ENCODE measurements at regions not wholly inside any gene's neighbourhood (a gene's known extent, or its start where the extent isn't known, plus 50 kb on each side); places are given as distances from the start of the nearest gene placed in this dataset.
A peak's percentile ranks its signal among the peaks of the same experiment; 100 is the strongest.

DNA sequence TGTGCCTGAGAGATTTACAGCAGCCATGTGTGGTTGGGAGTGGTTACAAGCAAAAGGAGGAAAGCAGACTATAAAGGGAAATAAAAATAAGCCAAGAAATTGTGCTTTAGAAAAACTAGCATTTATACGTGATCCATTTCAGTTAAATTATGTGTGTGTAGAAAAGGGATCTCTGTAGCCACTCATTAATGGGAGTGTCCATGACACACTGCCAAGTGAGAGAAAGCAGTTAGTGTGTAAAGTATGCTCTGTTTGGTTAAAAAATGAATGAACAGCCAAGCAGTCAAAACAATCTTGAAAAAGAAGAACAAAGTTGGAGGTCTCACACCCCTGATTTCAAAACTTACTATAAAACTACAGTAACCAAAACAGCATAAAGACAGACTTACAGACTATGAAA lies 67.9 kb upstream of the GGTLC1 start:
- Mint-ChIP-seq H3K27ac (no peak overlapping the region), H3K4me1 (no peaks in the 10 kb centered on the region), H3K27me3 (no peaks in the 10 kb centered on the region), H3K36me3 (no peaks in the 10 kb centered on the region), H3K4me3 (no peak overlapping the region), H3K9me3 (no peaks in the 10 kb centered on the region)
- ATAC-seq = no peak

DNA sequence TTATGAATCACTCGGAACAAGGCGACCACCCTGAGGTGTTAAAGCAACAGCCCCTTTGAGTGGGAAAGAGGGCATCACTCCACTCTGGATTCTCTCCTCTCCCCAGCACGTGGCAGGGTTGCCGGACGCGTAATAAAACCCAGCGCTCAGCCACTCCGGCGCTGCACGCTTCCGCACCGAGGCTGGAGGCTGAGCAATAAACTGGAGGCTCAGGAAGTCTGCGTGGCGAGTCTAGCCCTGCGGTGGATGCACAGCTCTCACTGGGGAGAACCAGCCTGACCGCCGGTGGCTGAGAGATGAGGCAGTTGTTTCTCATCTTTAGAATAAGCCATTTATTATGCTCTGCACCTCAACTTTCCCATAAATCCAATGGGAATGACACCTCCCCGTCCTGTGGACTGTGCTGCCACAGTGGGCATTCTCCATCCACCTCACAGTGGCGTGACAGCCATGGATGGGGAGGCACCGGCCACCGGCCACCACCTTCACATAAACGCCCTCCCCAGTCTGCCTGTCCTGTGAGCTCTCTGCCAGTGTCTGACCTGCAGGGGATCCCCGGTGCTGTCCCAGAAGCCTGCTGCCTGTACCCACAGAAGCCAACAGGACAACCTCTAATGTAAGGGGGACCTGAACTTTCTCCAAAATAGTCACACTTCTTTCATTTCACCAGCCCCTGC lies 64.2 kb upstream of the GGTLC1 start:
- H3K27me3 Mint-ChIP-seq = no peaks in the 10 kb centered on the region

DNA sequence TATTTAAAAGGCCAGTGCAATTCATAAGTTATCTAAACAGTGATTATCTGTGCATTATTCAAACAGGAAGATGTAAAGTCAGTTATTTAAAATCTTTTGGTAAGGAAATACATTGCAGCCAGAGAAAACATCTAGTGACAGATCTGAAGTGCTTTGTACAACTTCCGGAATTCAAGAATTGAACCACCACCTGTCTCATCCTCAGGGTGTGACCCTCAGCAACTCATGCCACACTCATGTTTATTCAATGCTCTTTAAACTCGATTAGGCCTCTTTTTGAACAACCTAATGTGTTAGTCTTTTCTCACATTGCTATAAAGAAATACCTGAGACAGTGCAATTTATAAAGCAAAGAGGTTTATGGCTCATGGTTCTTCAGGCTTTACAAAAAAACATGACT lies 62.6 kb upstream of the GGTLC1 start:
- Mint-ChIP-seq H3K27me3 (no peaks in the 10 kb centered on the region), H3K27ac (no peak overlapping the region), H3K36me3 (no peaks in the 10 kb centered on the region), H3K4me1 (no peaks in the 10 kb centered on the region), H3K4me3 (no peak overlapping the region), H3K9me3 (no peaks in the 10 kb centered on the region)
- no peak for ATAC-seq

More for the DNA sequence above, 64.2 kb upstream of the GGTLC1 start:
- Mint-ChIP-seq H3K4me1 (no peaks in the 10 kb centered on the region), H3K4me3 (no peak overlapping the region), H3K27ac (no peak overlapping the region), H3K9me3 (no peaks in the 10 kb centered on the region), H3K36me3 (no peaks in the 10 kb centered on the region)
- peak; percentile 26 for ATAC-seq

DNA sequence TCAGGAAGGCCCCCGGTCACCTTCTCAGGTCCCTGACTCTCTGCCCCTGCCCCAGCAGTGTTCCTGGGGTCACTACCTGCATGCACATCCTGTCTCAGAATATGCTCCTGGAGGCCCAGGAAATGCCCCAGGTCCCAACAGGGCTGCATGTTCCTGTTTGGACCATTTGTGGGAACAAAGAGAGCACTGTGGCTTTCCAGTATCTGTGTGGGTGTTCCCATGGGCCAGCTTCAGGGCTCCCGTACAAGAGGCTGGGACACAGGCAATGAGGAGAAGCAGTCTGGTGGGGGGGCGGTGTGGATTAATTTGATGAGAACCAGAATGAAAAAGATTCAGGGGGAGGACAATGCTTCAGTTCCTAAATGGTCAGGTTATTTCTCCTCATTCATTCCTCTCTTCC lies 61.5 kb upstream of the GGTLC1 start:
- H3K36me3 Mint-ChIP-seq = no peaks in the 10 kb centered on the region
- H3K4me3 Mint-ChIP-seq = no peak overlapping the region
- ATAC-seq = no peak
- no peaks in the 10 kb centered on the region for H3K4me1 Mint-ChIP-seq
- H3K27me3 Mint-ChIP-seq = no peaks in the 10 kb centered on the region
- no peak overlapping the region for H3K27ac Mint-ChIP-seq
- H3K9me3 Mint-ChIP-seq = no peaks in the 10 kb centered on the region

DNA sequence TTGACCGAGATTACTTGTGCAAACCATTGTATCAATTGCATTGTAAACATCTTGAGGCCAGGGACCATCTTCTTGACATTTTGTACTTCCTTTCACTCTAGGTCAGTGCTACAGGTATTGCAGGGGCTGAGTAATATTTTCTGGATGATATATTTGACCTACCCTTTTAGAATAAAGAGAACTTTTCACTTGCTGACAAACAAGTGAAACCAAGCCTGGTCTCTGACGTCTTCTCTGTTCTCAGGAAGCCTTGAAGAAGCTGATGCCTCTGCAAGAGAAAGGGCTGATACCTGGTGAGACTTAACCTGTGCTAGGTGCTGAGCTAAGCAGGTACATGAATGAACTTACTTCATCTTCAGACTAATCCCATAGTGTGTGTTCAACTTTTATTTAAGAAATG lies 60.5 kb upstream of the GGTLC1 start:
- H3K27me3 Mint-ChIP-seq = no peaks in the 10 kb centered on the region
- H3K4me1 Mint-ChIP-seq = no peaks in the 10 kb centered on the region
- no peak overlapping the region for H3K4me3 Mint-ChIP-seq
- no peak for ATAC-seq
- H3K9me3 Mint-ChIP-seq = no peaks in the 10 kb centered on the region
- H3K36me3 Mint-ChIP-seq = no peaks in the 10 kb centered on the region
- H3K27ac Mint-ChIP-seq = no peak overlapping the region

DNA sequence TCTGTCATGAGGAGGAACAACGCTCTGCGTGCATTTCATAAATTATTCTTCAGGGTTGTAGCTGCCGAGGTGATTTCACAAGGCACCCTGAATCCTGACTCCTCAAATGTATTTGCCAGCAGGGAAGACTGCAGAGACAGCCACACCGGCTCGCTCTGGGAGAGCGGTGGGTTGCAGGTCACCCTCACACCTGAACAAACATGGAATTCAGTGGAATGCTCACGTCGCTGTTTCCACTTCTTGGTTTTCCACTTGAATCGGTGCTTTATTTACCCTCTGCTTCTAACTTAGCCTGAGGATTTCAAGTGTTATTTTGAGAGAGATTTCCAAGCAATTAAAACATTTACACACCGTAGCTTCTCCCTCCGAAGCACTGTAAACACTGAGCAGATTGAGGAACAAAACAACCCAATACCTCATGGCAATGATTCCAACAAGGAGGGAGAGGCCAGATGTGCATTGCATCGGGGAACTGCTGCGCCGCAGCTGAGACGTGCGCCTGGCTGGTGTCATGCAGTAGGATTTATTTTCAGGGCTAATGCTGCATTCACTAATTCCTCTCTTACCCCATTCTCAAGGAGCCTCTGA lies 59.5 kb upstream of the GGTLC1 start:
- H3K36me3 Mint-ChIP-seq = no peaks in the 10 kb centered on the region
- no peak for ATAC-seq
- no peaks in the 10 kb centered on the region for H3K27me3 Mint-ChIP-seq
- H3K27ac Mint-ChIP-seq = no peak overlapping the region
- no peaks in the 10 kb centered on the region for H3K9me3 Mint-ChIP-seq
- H3K4me1 Mint-ChIP-seq = no peaks in the 10 kb centered on the region
- no peak overlapping the region for H3K4me3 Mint-ChIP-seq

DNA sequence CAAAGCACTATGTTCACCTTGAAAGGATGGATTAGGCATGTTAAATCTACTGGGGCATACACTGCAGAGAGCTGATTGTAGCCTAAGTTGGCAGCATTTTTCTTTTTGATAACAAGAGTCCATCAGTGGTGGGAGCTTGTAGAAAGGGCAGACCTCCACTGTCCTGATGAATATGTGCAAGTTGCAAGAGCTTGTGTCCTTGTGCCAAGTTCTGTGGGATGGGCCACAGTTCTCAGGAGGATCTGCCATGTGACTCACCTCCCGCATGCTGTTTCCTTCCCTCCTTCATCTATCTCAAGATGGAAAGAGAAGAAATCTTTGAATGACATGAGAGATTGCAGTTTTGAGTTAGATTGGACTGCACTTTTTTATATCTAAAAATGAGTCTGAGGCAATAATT lies 58.3 kb upstream of the GGTLC1 start:
- H3K9me3 Mint-ChIP-seq = no peaks in the 10 kb centered on the region
- no peaks in the 10 kb centered on the region for H3K4me1 Mint-ChIP-seq
- no peaks in the 10 kb centered on the region for H3K36me3 Mint-ChIP-seq
- H3K4me3 Mint-ChIP-seq = no peak overlapping the region
- no peak overlapping the region for H3K27ac Mint-ChIP-seq
- no peaks in the 10 kb centered on the region for H3K27me3 Mint-ChIP-seq
- ATAC-seq = no peak

DNA sequence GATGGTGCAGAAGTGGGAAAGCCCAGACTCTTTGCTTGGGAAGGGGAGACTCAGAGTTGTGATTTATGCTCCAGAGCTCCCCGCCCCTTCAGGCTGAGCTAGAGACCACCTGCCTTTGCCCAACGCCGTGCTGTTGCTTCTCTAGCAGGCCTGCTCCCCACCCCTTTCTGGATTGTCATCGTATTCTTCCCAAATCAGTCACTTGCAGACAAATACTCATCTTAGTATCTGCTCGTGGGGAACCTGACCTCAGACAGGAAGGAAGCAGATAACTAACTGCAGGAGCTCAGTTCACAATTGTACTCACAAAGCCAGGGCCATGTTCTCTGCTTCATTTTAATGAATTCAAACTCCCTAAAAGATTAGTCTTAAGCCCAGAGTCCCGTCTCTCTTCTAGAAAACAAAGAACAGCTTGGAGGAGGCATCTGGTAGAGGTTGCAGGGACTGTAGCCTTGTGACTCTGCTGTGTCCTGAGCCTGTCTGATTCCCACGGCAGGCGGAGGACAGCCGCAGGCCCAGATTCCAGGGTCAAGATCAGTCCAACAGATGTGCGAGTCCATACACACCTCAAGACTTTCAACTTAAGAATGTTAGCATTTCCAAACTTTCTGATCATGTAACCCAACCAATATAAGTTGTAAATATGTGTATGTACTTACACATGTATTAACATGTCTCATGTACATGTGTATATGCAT lies 57.2 kb upstream of the GGTLC1 start:
- H3K4me1 Mint-ChIP-seq = no peaks in the 10 kb centered on the region
- H3K4me3 Mint-ChIP-seq = no peak overlapping the region

GRCh38 chr20:24043294-24043693 lies 54.7 kb upstream of the GGTLC1 start:
- no peaks in the 10 kb centered on the region for H3K4me1 Mint-ChIP-seq
- no peak for ATAC-seq
- no peak overlapping the region for H3K27ac Mint-ChIP-seq
- no peak overlapping the region for H3K4me3 Mint-ChIP-seq
- no peaks in the 10 kb centered on the region for H3K9me3 Mint-ChIP-seq
- no peaks in the 10 kb centered on the region for H3K27me3 Mint-ChIP-seq
- H3K36me3 Mint-ChIP-seq = no peaks in the 10 kb centered on the region

More for the DNA sequence above, 57.2 kb upstream of the GGTLC1 start:
- Mint-ChIP-seq H3K9me3 (no peaks in the 10 kb centered on the region), H3K36me3 (no peaks in the 10 kb centered on the region), H3K27ac (no peak overlapping the region), H3K27me3 (no peaks in the 10 kb centered on the region)
- no peak for ATAC-seq

GRCh38 chr20:24042646-24043045 lies 54.1 kb upstream of the GGTLC1 start:
- H3K9me3 Mint-ChIP-seq = no peaks in the 10 kb centered on the region
- no peak overlapping the region for H3K4me3 Mint-ChIP-seq
- ATAC-seq = no peak
- no peaks in the 10 kb centered on the region for H3K4me1 Mint-ChIP-seq
- no peak overlapping the region for H3K27ac Mint-ChIP-seq
- H3K27me3 Mint-ChIP-seq = no peaks in the 10 kb centered on the region
- no peaks in the 10 kb centered on the region for H3K36me3 Mint-ChIP-seq

DNA sequence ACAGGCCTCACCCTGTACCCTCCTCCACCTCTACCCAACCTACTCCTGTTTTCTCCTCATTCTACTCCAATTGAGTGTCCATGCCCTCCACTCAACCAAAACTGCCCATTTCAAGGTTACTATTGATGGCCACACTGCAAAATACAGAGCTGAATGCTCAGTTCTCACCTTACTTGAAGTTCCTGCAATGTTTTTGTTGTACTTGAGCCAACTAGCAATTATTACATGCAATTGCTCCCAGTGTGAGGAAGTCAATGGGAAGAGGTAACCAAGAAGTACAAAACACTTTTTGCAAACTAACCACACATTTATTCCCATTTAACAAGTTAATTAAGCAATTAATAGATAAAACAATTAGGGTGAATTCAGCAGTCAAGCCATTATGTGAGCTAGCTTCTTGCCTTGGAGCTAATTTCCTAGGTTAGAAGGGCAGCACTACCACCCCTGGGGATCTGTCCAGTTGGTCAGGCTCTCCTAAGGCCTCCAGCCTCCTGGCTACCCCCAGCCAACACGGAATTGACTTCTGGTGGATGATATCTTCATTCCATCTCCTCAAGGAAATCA lies 52.4 kb upstream of the GGTLC1 start:
- no peaks in the 10 kb centered on the region for H3K36me3 Mint-ChIP-seq
- no peaks in the 10 kb centered on the region for H3K4me1 Mint-ChIP-seq
- H3K4me3 Mint-ChIP-seq = no peak overlapping the region
- H3K9me3 Mint-ChIP-seq = no peaks in the 10 kb centered on the region
- ATAC-seq = no peak
- no peak overlapping the region for H3K27ac Mint-ChIP-seq
- no peaks in the 10 kb centered on the region for H3K27me3 Mint-ChIP-seq

GRCh38 chr20:24039196-24039595 lies 50.6 kb upstream of the GGTLC1 start:
- ATAC-seq = no peak
- Mint-ChIP-seq H3K27me3 (no peaks in the 10 kb centered on the region), H3K9me3 (no peaks in the 10 kb centered on the region), H3K4me3 (no peak overlapping the region), H3K27ac (no peak overlapping the region), H3K36me3 (no peaks in the 10 kb centered on the region), H3K4me1 (no peaks in the 10 kb centered on the region)
